Mesendoderm (in vitro differentiated cells): ENCODE measurements at regions not wholly inside any gene's neighbourhood (a gene's known extent, or its start where the extent isn't known, plus 50 kb on each side); places are given as distances from the start of the nearest gene placed in this dataset.

Experiments used
- DNase-seq: peaks from one replicate; pipeline ENCODE4 v3.0.0; 2013
- H2AK5ac ChIP-seq: 2 replicates; pipeline ENCODE4 v1.6.1; 2013; ENCODE audit warnings: low read length, inconsistent platforms
- H2BK120ac ChIP-seq: 2 replicates; pipeline ENCODE4 v1.6.1; 2013; ENCODE audit warnings: low read depth, mild to moderate bottlenecking, low read length, moderate library complexity, mixed read lengths
- H2BK15ac ChIP-seq: replicated peaks from 2 replicates; pipeline ENCODE4 v1.6.1; 2013; ENCODE audit warnings: low read depth, mild to moderate bottlenecking, moderate library complexity
- H2BK5ac ChIP-seq: 2 replicates; pipeline ENCODE4 v1.6.1; 2013; ENCODE audit warnings: low read length, inconsistent platforms
- H3K18ac ChIP-seq: 2 replicates; pipeline ENCODE4 v1.6.1; 2013; ENCODE audit warnings: mild to moderate bottlenecking, low read length, mixed read lengths
- H3K23ac ChIP-seq: one replicate; pipeline ENCODE4 v1.6.1; 2013; ENCODE audit warnings: low read length
- H3K27ac ChIP-seq: 2 replicates; pipeline ENCODE4 v1.5.1; 2013; ENCODE audit warnings: low read depth, mild to moderate bottlenecking, inconsistent platforms, low read length, moderate library complexity
- H3K27me3 ChIP-seq: 2 replicates; pipeline ENCODE4 v1.6.1; 2013; ENCODE audit warnings: low read length, control low read depth, mild to moderate bottlenecking, inconsistent platforms; ENCODE audit not compliant: insufficient read depth, poor library complexity
- H3K36me3 ChIP-seq: 2 replicates; pipeline ENCODE4 v1.6.1; 2013; ENCODE audit warnings: low read length, inconsistent platforms; ENCODE audit not compliant: control insufficient read depth, insufficient read depth
- H3K4ac ChIP-seq: one replicate; pipeline ENCODE4 v1.6.1; 2013; ENCODE audit warnings: low read depth, mild to moderate bottlenecking, low read length, moderate library complexity
- H3K4me1 ChIP-seq: 2 replicates; pipeline ENCODE4 v1.6.1; 2013; ENCODE audit warnings: low read depth, low read length, inconsistent platforms; ENCODE audit not compliant: control insufficient read depth
- H3K4me2 ChIP-seq: 2 replicates; pipeline ENCODE4 v1.6.1; 2013; ENCODE audit warnings: low read length
- H3K4me3 ChIP-seq: 2 replicates; pipeline ENCODE4 v1.5.1; 2013; ENCODE audit warnings: mild to moderate bottlenecking, low read length
- H3K56ac ChIP-seq: one replicate; pipeline ENCODE4 v1.6.1; 2013; ENCODE audit warnings: low read length
- H3K79me1 ChIP-seq: 2 replicates; pipeline ENCODE4 v1.6.1; 2013; ENCODE audit warnings: low read length, inconsistent platforms
- H3K79me2 ChIP-seq: 2 replicates; pipeline ENCODE4 v1.6.1; 2013; ENCODE audit warnings: mild to moderate bottlenecking, low read length; ENCODE audit not compliant: control insufficient read depth, insufficient read depth
- H3K9ac ChIP-seq: 2 replicates; pipeline ENCODE4 v1.6.1; 2013; ENCODE audit warnings: low read length, inconsistent platforms
- H4K5ac ChIP-seq: one replicate; pipeline ENCODE4 v1.6.1; 2013; ENCODE audit warnings: low read length
- H4K8ac ChIP-seq: one replicate; pipeline ENCODE4 v1.6.1; 2013; ENCODE audit warnings: low read depth, mild to moderate bottlenecking, control low read depth, low read length, moderate library complexity
- WGBS: extraction: QIAGEN DNeasy Blood & Tissue Kit; methylation state at CpG from one replicate; pipeline ENCODE4 v1.1.7; 2013; ENCODE audit warnings: low lambda C conversion rate, missing lambda C conversion rate; ENCODE audit not compliant: insufficient coverage; ENCODE audit errors: extremely low coverage; 5-methylcytosine and 5-hydroxymethylcytosine counted together

DNA sequence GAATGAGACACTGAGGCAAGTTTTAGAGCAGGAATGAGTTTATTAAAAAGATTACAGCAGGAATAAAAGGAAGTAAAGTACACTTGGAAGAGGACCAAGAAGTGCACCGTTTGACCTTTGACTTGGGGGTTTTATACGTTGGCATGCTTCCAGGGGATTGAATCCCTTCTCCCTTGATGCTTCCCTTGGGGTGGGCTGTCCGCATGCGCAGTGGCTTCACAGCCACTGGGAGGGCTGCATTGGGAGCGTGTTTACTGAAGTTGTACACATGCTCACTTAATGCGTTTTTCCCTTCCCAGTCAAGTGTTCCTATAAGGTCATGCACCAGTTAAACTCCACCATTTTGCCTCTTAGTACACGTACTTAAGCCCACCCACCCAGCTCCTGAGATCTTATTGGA lies 72.4 kb upstream of the MARK1 start:
- no peak overlapping the region for H4K8ac ChIP-seq
- H3K27me3 ChIP-seq, result no peaks in the 10 kb centered on the region
- H2AK5ac ChIP-seq, result no peak overlapping the region
- H3K79me2 ChIP-seq, result no peaks in the 10 kb centered on the region
- DNase-seq, result no peak
- H2BK120ac ChIP-seq, result no peak overlapping the region
- no CpG with 5 or more reads among the region's 7 CpGs for WGBS
- peaks cover 12% of the 10 kb centered on the region for H3K4me1 ChIP-seq
- H3K27ac ChIP-seq, result no peak overlapping the region
- no peak overlapping the region for H4K5ac ChIP-seq
- no peak overlapping the region for H3K4me3 ChIP-seq
- no peak overlapping the region for H3K9ac ChIP-seq
- no peak overlapping the region for H2BK15ac ChIP-seq
- no peaks in the 10 kb centered on the region for H3K79me1 ChIP-seq
- H3K23ac ChIP-seq, result no peak overlapping the region
- H2BK5ac ChIP-seq, result no peak overlapping the region
- H3K18ac ChIP-seq, result no peak overlapping the region
- no peak overlapping the region for H3K4me2 ChIP-seq
- H3K56ac ChIP-seq, result no peak overlapping the region
- no peaks in the 10 kb centered on the region for H3K36me3 ChIP-seq
- no peak overlapping the region for H3K4ac ChIP-seq

DNA sequence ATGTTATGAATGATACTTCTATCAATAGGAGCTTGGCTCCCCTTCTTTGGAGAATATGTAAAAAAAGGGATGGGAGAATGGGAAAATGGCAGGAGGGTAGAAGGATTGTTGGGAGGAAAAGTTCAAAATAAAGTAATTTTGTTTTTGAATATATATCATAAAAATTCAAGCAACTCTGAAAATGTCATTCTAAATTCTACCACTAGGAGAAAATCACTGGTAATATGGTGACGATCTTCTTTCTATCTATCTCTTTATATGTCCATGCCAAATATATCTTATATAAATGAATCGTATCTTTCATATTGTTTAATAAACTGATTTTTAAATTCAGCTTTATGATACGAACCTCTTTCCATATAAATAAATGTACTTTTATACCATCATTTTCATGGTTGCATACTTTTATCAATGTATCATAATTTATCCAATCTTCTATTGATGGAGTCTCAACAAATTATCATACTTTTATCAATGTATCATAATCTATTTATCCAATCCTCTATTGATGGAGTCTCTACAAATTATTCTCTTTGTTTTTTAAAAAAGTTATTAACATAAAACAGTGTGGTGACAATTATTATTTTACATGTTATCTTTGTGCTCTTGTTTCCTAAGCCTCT lies 73.7 kb upstream of the MARK1 start:
- Histone ChIP-seq H2BK120ac (no peak overlapping the region), H3K27ac (no peak overlapping the region), H3K4me2 (no peak overlapping the region), H3K79me2 (no peaks in the 10 kb centered on the region), H2BK5ac (no peak overlapping the region), H4K8ac (no peak overlapping the region), H3K36me3 (no peaks in the 10 kb centered on the region), H3K9ac (no peak overlapping the region), H3K4ac (no peak overlapping the region), H3K79me1 (no peaks in the 10 kb centered on the region), H3K27me3 (no peaks in the 10 kb centered on the region), H2BK15ac (no peak overlapping the region), H4K5ac (no peak overlapping the region), H3K4me1 (peaks cover 12% of the 10 kb centered on the region), H3K4me3 (no peak overlapping the region), H3K56ac (no peak overlapping the region), H3K23ac (no peak overlapping the region), H3K18ac (no peak overlapping the region), H2AK5ac (no peak overlapping the region)
- no peak for DNase-seq
- WGBS, result no CpG with 5 or more reads among the region's 3 CpGs

DNA sequence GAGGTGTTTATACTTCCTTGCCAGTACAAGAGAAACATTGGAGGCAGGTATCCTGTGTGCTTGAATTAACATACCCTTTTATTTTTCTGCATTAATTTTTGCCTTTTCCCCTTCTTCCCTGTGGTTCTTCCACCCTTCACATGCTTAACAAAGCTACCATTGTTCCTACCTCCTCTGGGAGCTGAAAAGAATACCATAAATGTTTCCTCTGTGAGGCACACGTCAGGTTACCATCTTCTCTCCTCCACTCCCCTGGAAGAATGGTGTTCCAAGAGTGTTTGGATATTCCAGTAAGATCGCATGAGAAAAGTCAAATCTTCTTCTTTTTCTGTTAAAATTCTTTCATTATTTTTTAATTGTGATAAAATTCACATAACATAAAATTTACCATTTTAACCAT lies 74.6 kb upstream of the MARK1 start:
- Histone ChIP-seq H3K23ac (no peak overlapping the region), H2AK5ac (no peak overlapping the region), H2BK15ac (no peak overlapping the region), H3K18ac (no peak overlapping the region), H3K79me1 (no peaks in the 10 kb centered on the region), H3K56ac (no peak overlapping the region), H3K27me3 (no peaks in the 10 kb centered on the region), H3K36me3 (no peaks in the 10 kb centered on the region), H3K79me2 (no peaks in the 10 kb centered on the region), H3K4me1 (peaks cover 12% of the 10 kb centered on the region), H3K27ac (no peak overlapping the region), H2BK120ac (no peak overlapping the region), H4K8ac (no peak overlapping the region), H3K9ac (no peak overlapping the region), H4K5ac (no peak overlapping the region), H3K4me3 (no peak overlapping the region), H2BK5ac (no peak overlapping the region), H3K4ac (no peak overlapping the region), H3K4me2 (no peak overlapping the region)
- no CpG with 5 or more reads among the region's 2 CpGs for WGBS
- DNase-seq, result no peak

DNA sequence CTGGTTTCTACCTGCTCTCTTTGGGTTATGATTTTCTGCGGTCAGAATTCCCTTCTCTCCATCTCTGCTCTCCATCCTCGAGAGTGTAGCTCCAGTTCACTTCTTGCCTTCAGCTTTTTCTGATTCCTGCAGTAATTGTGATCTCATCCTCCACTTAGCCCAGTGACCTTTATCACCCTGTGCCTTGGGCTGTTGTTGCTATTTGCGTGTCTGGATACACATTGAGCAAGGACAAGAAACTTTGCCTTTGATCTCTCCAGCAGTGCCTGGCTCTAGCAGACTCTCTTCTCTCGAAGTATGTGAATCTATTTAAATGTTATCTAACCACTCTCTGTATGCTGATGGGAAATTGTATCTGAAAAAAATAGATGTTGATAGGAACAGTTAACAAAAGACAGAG lies 76.4 kb upstream of the MARK1 start:
- peak; percentile 95 for DNase-seq
- Histone ChIP-seq H3K9ac (no peak overlapping the region), H3K27ac (no peak overlapping the region), H3K79me2 (no peaks in the 10 kb centered on the region), H2BK15ac (no peak overlapping the region), H4K8ac (no peak overlapping the region), H3K4me3 (no peak overlapping the region), H3K4me2 (no peak overlapping the region), H3K4me1 (peaks cover 12% of the 10 kb centered on the region), H3K18ac (no peak overlapping the region), H4K5ac (no peak overlapping the region), H3K79me1 (no peaks in the 10 kb centered on the region), H2AK5ac (no peak overlapping the region), H3K56ac (peak overlapping the region; percentile 32), H3K36me3 (no peaks in the 10 kb centered on the region), H3K4ac (no peak overlapping the region), H3K23ac (peak overlapping the region; percentile 69), H2BK120ac (no peak overlapping the region), H2BK5ac (no peak overlapping the region), H3K27me3 (no peaks in the 10 kb centered on the region)
- no CpG with 5 or more reads among the region's 4 CpGs for WGBS

DNA sequence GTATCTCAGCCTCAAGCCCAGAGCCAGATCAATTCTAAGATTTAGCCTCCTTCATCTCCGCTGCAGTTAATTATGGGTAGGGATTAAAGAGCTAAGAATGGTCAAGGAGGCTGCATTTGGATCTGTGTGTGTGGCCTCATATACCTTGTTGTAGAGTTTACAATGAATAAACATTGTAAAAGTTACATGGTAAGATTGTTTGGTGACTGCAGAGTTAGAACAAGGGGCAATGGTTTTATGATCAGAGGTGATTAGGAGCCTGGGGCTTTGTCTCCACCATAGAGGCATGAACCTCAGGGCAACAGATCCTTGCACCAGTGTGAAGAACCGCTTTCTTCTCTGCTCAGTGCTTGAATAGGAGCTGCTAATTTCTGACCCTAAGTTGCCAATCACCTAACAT lies 77.0 kb upstream of the MARK1 start:
- no CpG with 5 or more reads among the region's 2 CpGs for WGBS
- no peak overlapping the region for H2BK15ac ChIP-seq

DNA sequence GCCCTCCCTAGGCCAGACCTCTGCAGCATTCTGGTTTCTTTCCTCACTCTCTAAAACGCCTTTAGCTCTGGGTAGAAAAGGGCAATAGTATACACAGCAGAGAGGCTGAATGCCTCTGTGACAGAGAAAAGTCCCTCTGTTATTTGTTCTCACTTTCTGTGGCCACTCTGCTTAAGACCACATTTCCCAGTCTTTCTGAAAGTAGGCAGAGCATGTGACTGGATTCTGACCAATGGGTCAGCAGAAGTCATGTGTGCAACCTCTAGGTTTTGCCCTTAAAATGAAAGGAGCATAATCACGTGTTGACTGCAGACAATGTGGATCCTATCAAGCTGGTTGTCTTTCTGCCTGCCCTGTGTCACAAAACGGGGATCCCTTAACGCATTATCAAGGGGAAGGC lies 79.7 kb upstream of the MARK1 start:
- no peak overlapping the region for H3K56ac ChIP-seq
- no peak overlapping the region for H2BK5ac ChIP-seq
- H3K79me2 ChIP-seq, result no peaks in the 10 kb centered on the region
- no peaks in the 10 kb centered on the region for H3K79me1 ChIP-seq
- H4K5ac ChIP-seq, result no peak overlapping the region
- no peak overlapping the region for H3K4me3 ChIP-seq
- no peak overlapping the region for H2BK15ac ChIP-seq
- H3K4me2 ChIP-seq, result no peak overlapping the region
- peaks cover 12% of the 10 kb centered on the region for H3K4me1 ChIP-seq
- no peak overlapping the region for H2AK5ac ChIP-seq
- no peak overlapping the region for H3K4ac ChIP-seq
- no peaks in the 10 kb centered on the region for H3K27me3 ChIP-seq
- no CpG with 5 or more reads among the region's 4 CpGs for WGBS
- DNase-seq, result no peak
- no peak overlapping the region for H3K27ac ChIP-seq
- no peak overlapping the region for H3K18ac ChIP-seq
- no peak overlapping the region for H2BK120ac ChIP-seq
- H4K8ac ChIP-seq, result no peak overlapping the region
- H3K23ac ChIP-seq, result no peak overlapping the region
- no peak overlapping the region for H3K9ac ChIP-seq
- no peaks in the 10 kb centered on the region for H3K36me3 ChIP-seq

More for the DNA sequence above, 77.0 kb upstream of the MARK1 start:
- Histone ChIP-seq H2BK5ac (peak overlapping the region; percentile 31), H3K4me3 (no peak overlapping the region), H3K79me2 (no peaks in the 10 kb centered on the region), H3K18ac (no peak overlapping the region), H4K8ac (no peak overlapping the region), H3K23ac (no peak overlapping the region), H2AK5ac (no peak overlapping the region), H2BK120ac (no peak overlapping the region), H3K79me1 (no peaks in the 10 kb centered on the region), H3K4me1 (peaks cover 12% of the 10 kb centered on the region), H3K27me3 (no peaks in the 10 kb centered on the region), H3K4me2 (no peak overlapping the region), H3K36me3 (no peaks in the 10 kb centered on the region), H3K4ac (no peak overlapping the region), H4K5ac (no peak overlapping the region), H3K56ac (peak overlapping the region; percentile 37), H3K27ac (no peak overlapping the region), H3K9ac (no peak overlapping the region)
- DNase-seq, result peak; percentile 8
